Head of caudate nucleus (tissue), 42 donors: ENCODE measurements at regions not wholly inside any gene's neighbourhood (a gene's known extent, or its start where the extent isn't known, plus 50 kb on each side); places are given as distances from the start of the nearest gene placed in this dataset.
A peak's percentile ranks its signal among the peaks of the same experiment; 100 is the strongest.

ENCODE experiments used
- DNase-seq, 42 donors: peaks; one replicate each; pipeline versions ENCODE4 v3.0.0 to v3.0.0-alpha.2; 2020 to 2021; ENCODE audit warnings: mixed read lengths in 7 of 42
- intact Hi-C: fragments of 100-400 bp; cut with DNase I; formaldehyde crosslinking; loops from one replicate; pipeline ENCODE4 v1.15.0; 2022

- peak in 1 of 42 donors; percentile 24 for DNase-seq
- intact Hi-C loops: no loop called here
Observed at GRCh38 chr20:24737212-24737850, 211.7 kb upstream of the CST7 start.

GRCh38 chr20:24738058-24738775, 210.9 kb upstream of the CST7 start:
- intact Hi-C loops: no loop called here
- peak in 1 of 42 donors; percentile 25 for DNase-seq

GRCh38 chr20:24738981-24739633, 210.0 kb upstream of the CST7 start:
- DNase-seq: peak in 2 of 42 donors; percentile 31 to 39
- intact Hi-C loops: no loop called here

- peak in 1 of 42 donors; percentile 20 for DNase-seq
- intact Hi-C loops: no loop called here
Observed at GRCh38 chr20:24739746-24740145, 209.3 kb upstream of the CST7 start.

GRCh38 chr20:24741493-24742072, 207.5 kb upstream of the CST7 start:
- intact Hi-C loops: no loop called here
- peak in 4 of 42 donors; percentile 5 to 34 (median 26) for DNase-seq

DNA sequence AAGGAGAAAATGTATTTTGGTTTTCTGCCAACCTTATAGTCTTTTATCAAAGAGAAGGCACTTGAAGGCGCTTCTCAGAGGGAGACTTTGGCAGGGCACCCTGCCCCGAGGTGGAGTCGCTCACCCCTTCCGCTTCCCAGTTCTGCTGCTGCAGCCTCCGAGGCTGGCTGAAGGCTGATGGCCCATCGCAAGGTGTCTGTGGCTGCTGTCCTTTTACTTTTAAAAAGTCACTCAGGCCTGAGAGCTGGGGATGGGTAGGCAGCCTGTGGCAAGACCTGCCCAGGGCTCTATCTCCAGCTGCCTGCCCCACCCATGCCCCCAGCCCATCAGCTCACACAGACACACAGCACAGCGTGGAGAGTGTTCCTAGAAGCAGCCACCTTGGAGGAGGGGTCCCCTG, 206.6 kb upstream of the CST7 start:
- intact Hi-C loops: no loop called here
- peak in 4 of 42 donors; percentile 2 to 33 (median 22) for DNase-seq

DNA sequence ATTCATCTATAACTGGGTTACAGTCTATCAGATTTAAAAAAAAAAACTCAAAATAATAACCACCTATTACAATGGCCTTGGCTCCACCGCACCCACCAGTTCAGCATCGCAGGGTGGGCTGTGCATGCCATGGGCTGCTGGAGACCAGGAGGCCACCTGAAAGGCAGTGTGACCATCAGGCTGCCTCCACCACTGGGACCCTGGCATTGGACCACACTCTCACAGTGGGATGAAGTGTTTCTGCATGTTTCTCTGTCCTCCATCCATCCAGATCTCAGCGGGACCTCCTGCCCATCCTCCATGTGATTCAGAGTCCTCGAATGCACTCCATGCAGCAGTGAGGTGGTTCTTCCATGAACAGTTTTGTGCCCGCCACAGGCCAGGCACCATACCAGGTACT, 206.1 kb upstream of the CST7 start:
- intact Hi-C loops: no loop called here
- peak in 3 of 42 donors; percentile 3 to 16 (median 12) for DNase-seq

GRCh38 chr20:24743641-24744040, 205.4 kb upstream of the CST7 start:
- intact Hi-C loops: no loop called here
- peak in 3 of 42 donors; percentile 3 to 17 (median 13) for DNase-seq

- intact Hi-C loops: no loop called here
- DNase-seq: peak in 2 of 42 donors; percentile 12 to 21
Observed at GRCh38 chr20:24744747-24745146, 204.3 kb upstream of the CST7 start.

- peak in 3 of 42 donors; percentile 5 to 31 (median 7) for DNase-seq
- intact Hi-C loops: no loop called here
Observed at GRCh38 chr20:24745206-24745605, 203.9 kb upstream of the CST7 start.

GRCh38 chr20:24745617-24746350, 203.3 kb upstream of the CST7 start:
- peak in 4 of 42 donors; percentile 4 to 31 (median 11) for DNase-seq
- intact Hi-C loops: no loop called here

DNA sequence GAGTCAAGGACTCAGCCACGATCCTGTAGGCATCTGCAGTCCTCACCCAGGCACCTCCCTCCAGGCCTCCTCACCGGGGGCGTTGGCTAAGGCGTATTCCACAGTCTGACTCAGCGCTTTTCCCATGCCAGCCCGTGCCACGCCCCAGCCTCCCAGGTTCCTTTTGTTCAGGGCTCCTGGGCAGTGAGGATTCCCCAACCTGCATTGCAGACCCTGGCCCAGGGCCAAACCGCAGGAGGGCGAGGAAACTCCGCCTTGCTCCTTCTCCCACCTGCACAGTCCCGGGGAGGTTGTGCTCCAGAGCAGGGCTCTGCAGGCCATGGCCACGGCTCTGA, 202.8 kb upstream of the CST7 start:
- intact Hi-C loops: no loop called here

GRCh38 chr20:24747010-24747712, 201.9 kb upstream of the CST7 start:
- intact Hi-C loops: no loop called here
- peak in 3 of 42 donors; percentile 1 to 25 (median 11) for DNase-seq

More for the DNA sequence above, 202.8 kb upstream of the CST7 start:
- DNase-seq: peak in 4 of 42 donors; percentile 8 to 35 (median 25)

DNA sequence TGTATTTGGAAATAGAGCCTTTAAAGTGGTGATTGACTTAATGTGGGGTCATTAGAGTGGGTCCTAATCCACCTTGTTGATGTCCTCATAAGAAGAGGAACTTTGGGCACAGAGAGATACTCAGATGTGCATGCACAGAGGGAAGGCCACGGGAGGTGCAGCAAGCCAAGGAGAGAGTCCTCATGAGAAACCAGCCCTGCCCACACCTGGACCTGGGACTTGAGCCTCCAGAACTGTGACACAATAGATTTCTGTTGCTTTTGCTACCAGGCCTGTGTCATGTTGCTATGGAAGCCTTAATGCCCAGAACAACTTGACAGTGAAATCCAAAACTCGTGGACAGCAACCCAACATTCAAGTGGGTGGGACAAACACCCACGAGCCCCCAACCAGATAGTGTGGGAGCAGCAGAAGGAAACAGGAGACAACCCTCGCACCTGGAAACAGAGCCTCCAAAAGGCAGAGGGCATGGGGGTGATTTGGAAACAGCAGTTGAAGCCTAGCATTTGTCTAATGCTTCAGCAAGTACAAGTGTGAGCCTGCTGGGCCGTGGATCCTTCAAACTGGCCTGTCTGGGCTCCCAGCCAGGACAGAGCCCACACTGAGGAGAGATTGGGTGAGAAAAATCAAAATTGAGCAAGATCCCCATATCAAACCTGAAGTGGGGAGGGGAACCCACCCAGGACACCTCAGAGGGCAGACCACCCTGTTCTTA, 201.0 kb upstream of the CST7 start:
- peak in 3 of 42 donors; percentile 1 to 32 (median 17) for DNase-seq
- intact Hi-C loops: no loop called here

DNA sequence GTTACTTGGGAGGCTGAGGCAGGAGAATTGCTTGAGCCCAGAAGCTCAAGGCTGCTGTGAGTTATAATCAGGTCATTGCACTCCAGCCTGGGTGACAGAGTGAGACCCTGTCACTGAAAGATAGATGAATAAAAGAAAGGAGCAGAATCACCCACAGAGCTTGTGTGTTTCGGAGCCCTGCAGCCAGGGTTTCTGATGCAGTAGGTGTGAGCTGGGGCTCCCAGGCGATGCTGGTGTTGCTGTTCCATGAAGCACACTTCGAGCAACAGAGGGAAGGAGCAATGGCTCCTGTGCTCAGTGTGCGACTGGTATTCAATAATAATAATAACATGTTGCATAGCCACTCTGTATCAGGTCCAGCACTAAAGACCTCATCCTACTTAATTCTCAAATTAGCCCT, 197.5 kb upstream of the CST7 start:
- intact Hi-C loops: no loop called here
- DNase-seq: peak in 7 of 42 donors; percentile 4 to 22 (median 8)

- peak in 7 of 42 donors; percentile 2 to 13 (median 8) for DNase-seq
- intact Hi-C loops: no loop called here
Observed at GRCh38 chr20:24752612-24753011, 196.5 kb upstream of the CST7 start.

DNA sequence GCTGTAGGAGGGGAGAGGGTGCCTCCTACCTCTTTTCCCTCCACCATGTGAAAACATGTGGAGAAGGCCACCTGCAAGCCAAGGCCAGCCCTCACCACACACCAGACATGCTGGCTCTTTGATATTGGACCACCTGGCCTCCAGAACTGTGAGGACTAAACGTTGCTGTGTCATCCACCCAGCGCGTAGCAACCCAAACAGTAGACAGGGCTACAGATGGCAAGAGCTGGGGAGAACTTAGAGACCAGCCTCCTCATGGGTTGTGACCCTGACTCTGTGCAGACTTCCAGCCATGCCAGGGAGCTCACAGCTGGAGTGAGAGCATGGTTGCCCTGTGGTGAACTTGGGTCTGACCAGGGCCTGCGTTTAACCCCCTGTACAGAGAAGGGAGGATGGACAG, 195.9 kb upstream of the CST7 start:
- DNase-seq: peak in 8 of 42 donors; percentile 1 to 32 (median 6)
- intact Hi-C loops: no loop called here

- peak in 12 of 42 donors; percentile 7 to 44 (median 20) for DNase-seq
- intact Hi-C loops: no loop called here
Observed at GRCh38 chr20:24754691-24755090, 194.4 kb upstream of the CST7 start.
